Left colon (tissue), 2 donors: ENCODE measurements at regions not wholly inside any gene's neighbourhood (a gene's known extent, or its start where the extent isn't known, plus 50 kb on each side); places are given as distances from the start of the nearest gene placed in this dataset.
A peak's percentile ranks its signal among the peaks of the same experiment; 100 is the strongest.

ENCODE experiments used
- ATAC-seq: fragments of 200-7000 bp; cut with Tn5 transposase; one replicate; pipeline ENCODE4 v1.9.1; 2020; ENCODE audit warnings: mild to moderate bottlenecking, moderate library complexity
- DNase-seq, 2 donors: peaks; one replicate each; pipeline ENCODE4 v3.0.0-alpha.2; 2020
- intact Hi-C, 2 donors: fragments of 100-400 bp; cut with DNase I in 1 of 2; cut with micrococcal nuclease in 1 of 2; formaldehyde crosslinking; loops; one replicate each; pipeline versions ENCODE4 v1.11.2 to v1.14.0; 2022; cut with DNase I, micrococcal nuclease
- donor health status: DM: no; HTN: no; CAD: no.
- donor health status: DM: yes; HTN: yes; CAD: no.

- intact Hi-C loops, result no loop called here
- ATAC-seq (no peak), DNase-seq (no peak)
Measured at GRCh38 chr16:63530208-63530607, 1494.0 kb upstream of the CDH8 start.

GRCh38 chr16:63527404-63527803 is 1491.2 kb upstream of the CDH8 start:
- intact Hi-C loops, result no loop called here
- ATAC-seq, result no peak
- DNase-seq, result no peak

GRCh38 chr16:63516394-63516793 is 1480.2 kb upstream of the CDH8 start:
- DNase-seq, result no peak
- intact Hi-C loops, result no loop called here
- no peak for ATAC-seq

- DNase-seq, result no peak
- intact Hi-C loops, result no loop called here
- no peak for ATAC-seq
Measured at GRCh38 chr16:63512910-63513309, 1476.7 kb upstream of the CDH8 start.

- DNase-seq (no peak), ATAC-seq (no peak)
Measured at GRCh38 chr16:63497408-63497807, 1461.2 kb upstream of the CDH8 start.

GRCh38 chr16:63496282-63496681 is 1460.0 kb upstream of the CDH8 start:
- DNase-seq, result no peak
- no peak for ATAC-seq
- intact Hi-C loops, result no loop called here

More at GRCh38 chr16:63497408-63497807, 1461.2 kb upstream of the CDH8 start:
- intact Hi-C loops, result no loop called here

GRCh38 chr16:63488955-63489354 is 1452.7 kb upstream of the CDH8 start:
- intact Hi-C loops, result no loop called here
- DNase-seq, result no peak
- no peak for ATAC-seq

- ATAC-seq (no peak), DNase-seq (no peak)
- intact Hi-C loops, result no loop called here
Measured at GRCh38 chr16:63481060-63481459, 1444.8 kb upstream of the CDH8 start.

- intact Hi-C loops, result no loop called here
- ATAC-seq, result no peak
- no peak for DNase-seq
Measured at GRCh38 chr16:63473725-63474124, 1437.5 kb upstream of the CDH8 start.

- no peak for DNase-seq
- intact Hi-C loops, result no loop called here
- ATAC-seq, result no peak
Measured at GRCh38 chr16:63467513-63467912, 1431.3 kb upstream of the CDH8 start.

GRCh38 chr16:63462316-63462715 is 1426.1 kb upstream of the CDH8 start:
- intact Hi-C loops, result no loop called here
- DNase-seq (no peak), ATAC-seq (no peak)

- DNase-seq (peak in 1 of 2 donors; percentile 5), ATAC-seq (no peak)
- intact Hi-C loops, result no loop called here
Measured at GRCh38 chr16:63461248-63461841, 1425.1 kb upstream of the CDH8 start.

- no peak for ATAC-seq
- intact Hi-C loops, result no loop called here
- no peak for DNase-seq
Measured at GRCh38 chr16:63458846-63459245, 1422.6 kb upstream of the CDH8 start.

GRCh38 chr16:63457869-63458268 is 1421.6 kb upstream of the CDH8 start:
- DNase-seq, result no peak
- ATAC-seq, result no peak
- intact Hi-C loops, result no loop called here

GRCh38 chr16:63453261-63453660 is 1417.0 kb upstream of the CDH8 start:
- ATAC-seq (no peak), DNase-seq (no peak)
- intact Hi-C loops, result no loop called here

GRCh38 chr16:63447121-63447520 is 1410.9 kb upstream of the CDH8 start:
- intact Hi-C loops, result no loop called here
- ATAC-seq, result no peak
- no peak for DNase-seq

- DNase-seq (no peak), ATAC-seq (no peak)
- intact Hi-C loops, result no loop called here
Measured at GRCh38 chr16:63442246-63442645, 1406.0 kb upstream of the CDH8 start.

- ATAC-seq, result no peak
- intact Hi-C loops, result no loop called here
- no peak for DNase-seq
Measured at GRCh38 chr16:63426275-63426870, 1390.1 kb upstream of the CDH8 start.

- intact Hi-C loops, result no loop called here
- DNase-seq (no peak), ATAC-seq (no peak)
Measured at GRCh38 chr16:63422715-63423114, 1386.5 kb upstream of the CDH8 start.

- intact Hi-C loops, result no loop called here
- DNase-seq, result no peak
- no peak for ATAC-seq
Measured at GRCh38 chr16:63416712-63417111, 1380.5 kb upstream of the CDH8 start.

GRCh38 chr16:63415014-63415413 is 1378.8 kb upstream of the CDH8 start:
- DNase-seq (no peak), ATAC-seq (no peak)
- intact Hi-C loops, result no loop called here
